Tibial nerve (tissue), 4 donors: ENCODE measurements at regions not wholly inside any gene's neighbourhood (a gene's known extent, or its start where the extent isn't known, plus 50 kb on each side); places are given as distances from the start of the nearest gene placed in this dataset.

ENCODE experiments used
- DNase-seq, 2 donors: peaks; one replicate each; pipeline ENCODE4 v3.0.0-alpha.2; 2019; ENCODE audit warnings: low spot score in 2 of 2
- H3K27ac ChIP-seq, 4 donors: fragments of 200-600 bp; sonication (generic) in 3 of 4; one replicate each; pipeline ENCODE4 v1.5.1; 2017 to 2019; ENCODE audit warnings: mild to moderate bottlenecking in 1 of 4
- H3K27me3 ChIP-seq, 2 donors: fragments of 200-600 bp; sonication (generic) in 1 of 2; one replicate each; pipeline versions ENCODE4 v1.5.1 to v1.6.0; 2017 to 2019
- H3K36me3 ChIP-seq, 3 donors: fragments of 200-600 bp; sonication (generic); one replicate each; pipeline ENCODE4 v1.5.1; 2018 to 2019
- H3K4me1 ChIP-seq, 4 donors: fragments of 200-600 bp; sonication (generic) in 3 of 4; one replicate each; pipeline ENCODE4 v1.5.1; 2017 to 2019
- H3K4me3 ChIP-seq, 4 donors: fragments of 200-600 bp; sonication (generic) in 3 of 4; one replicate each; pipeline ENCODE4 v1.5.1; 2017 to 2019; ENCODE audit warnings: mild to moderate bottlenecking in 1 of 4, moderate library complexity in 1 of 4
- H3K9me3 ChIP-seq, 4 donors: fragments of 200-600 bp; sonication (generic) in 3 of 4; one replicate each; pipeline ENCODE4 v1.5.1; 2017 to 2019
- EP300 ChIP-seq, 2 donors: sonication (generic); formaldehyde crosslinking; IDR thresholded peaks; one replicate each; pipeline ENCODE4 v1.6.1; 2017; ENCODE audit warnings: antibody characterized with exemption in 2 of 2, mild to moderate bottlenecking in 1 of 2
- POLR2A ChIP-seq, 2 donors: fragments of 450-650 bp; IDR thresholded peaks; one replicate each; pipeline ENCODE4 v1.6.1; 2017; ENCODE audit warnings: antibody characterized with exemption in 2 of 2, mild to moderate bottlenecking in 2 of 2, moderate library complexity in 2 of 2
- WGBS, 2 donors: methylation state at CpG; one replicate each; pipeline ENCODE4 v1.1.5; 2018; 5-methylcytosine and 5-hydroxymethylcytosine counted together
- TF ChIP-seq, protein P1 (sequence below), 5 experiments: fragments of 200-600 bp in 3 of 5; fragments of 450-650 bp in 2 of 5; sonication (generic) in 3 of 5; IDR thresholded peaks; one replicate each; pipeline ENCODE4 v1.5.1; 2016 to 2019; ENCODE audit warnings: antibody characterized with exemption in 5 of 5, mild to moderate bottlenecking in 3 of 5, moderate library complexity in 2 of 5

DNA sequence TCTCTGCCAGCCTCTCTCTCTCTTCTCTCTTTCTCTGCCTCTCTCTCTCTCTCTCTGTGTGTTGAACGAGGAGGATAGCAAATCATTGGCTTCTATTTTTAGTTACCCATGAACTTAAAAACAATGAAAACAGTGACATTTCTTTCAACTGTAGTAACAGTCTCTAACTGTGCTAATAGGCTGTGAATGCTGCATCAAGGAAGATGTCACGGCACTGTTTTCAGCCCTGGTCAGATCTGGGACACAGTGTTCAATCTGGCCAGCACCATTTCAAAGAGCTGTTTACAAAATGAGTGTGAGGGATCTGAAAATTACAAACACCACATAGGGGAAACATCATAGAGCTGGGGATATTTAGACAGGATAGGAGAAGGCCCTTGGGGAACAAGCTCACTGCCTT, 717.0 kb downstream of the FGF9 start:
- no peaks in the 10 kb centered on the region for H3K9me3 ChIP-seq
- H3K36me3 ChIP-seq: no peaks in the 10 kb centered on the region
- H3K27me3 ChIP-seq: no peaks in the 10 kb centered on the region
- 28 to 29% methylated on average over 2 of the region's 2 CpGs for WGBS, 2 donors
- no peak for DNase-seq
- no peak overlapping the region for H3K4me3 ChIP-seq
- no peak overlapping the region for H3K27ac ChIP-seq
- no peaks in the 10 kb centered on the region for H3K4me1 ChIP-seq
- no peak for TF ChIP-seq EP300 (IDR thresholded peaks at IDR 0.05)
- TF ChIP-seq, protein P1, sequence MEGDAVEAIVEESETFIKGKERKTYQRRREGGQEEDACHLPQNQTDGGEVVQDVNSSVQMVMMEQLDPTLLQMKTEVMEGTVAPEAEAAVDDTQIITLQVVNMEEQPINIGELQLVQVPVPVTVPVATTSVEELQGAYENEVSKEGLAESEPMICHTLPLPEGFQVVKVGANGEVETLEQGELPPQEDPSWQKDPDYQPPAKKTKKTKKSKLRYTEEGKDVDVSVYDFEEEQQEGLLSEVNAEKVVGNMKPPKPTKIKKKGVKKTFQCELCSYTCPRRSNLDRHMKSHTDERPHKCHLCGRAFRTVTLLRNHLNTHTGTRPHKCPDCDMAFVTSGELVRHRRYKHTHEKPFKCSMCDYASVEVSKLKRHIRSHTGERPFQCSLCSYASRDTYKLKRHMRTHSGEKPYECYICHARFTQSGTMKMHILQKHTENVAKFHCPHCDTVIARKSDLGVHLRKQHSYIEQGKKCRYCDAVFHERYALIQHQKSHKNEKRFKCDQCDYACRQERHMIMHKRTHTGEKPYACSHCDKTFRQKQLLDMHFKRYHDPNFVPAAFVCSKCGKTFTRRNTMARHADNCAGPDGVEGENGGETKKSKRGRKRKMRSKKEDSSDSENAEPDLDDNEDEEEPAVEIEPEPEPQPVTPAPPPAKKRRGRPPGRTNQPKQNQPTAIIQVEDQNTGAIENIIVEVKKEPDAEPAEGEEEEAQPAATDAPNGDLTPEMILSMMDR (IDR thresholded peaks at IDR 0.05): no peak

DNA sequence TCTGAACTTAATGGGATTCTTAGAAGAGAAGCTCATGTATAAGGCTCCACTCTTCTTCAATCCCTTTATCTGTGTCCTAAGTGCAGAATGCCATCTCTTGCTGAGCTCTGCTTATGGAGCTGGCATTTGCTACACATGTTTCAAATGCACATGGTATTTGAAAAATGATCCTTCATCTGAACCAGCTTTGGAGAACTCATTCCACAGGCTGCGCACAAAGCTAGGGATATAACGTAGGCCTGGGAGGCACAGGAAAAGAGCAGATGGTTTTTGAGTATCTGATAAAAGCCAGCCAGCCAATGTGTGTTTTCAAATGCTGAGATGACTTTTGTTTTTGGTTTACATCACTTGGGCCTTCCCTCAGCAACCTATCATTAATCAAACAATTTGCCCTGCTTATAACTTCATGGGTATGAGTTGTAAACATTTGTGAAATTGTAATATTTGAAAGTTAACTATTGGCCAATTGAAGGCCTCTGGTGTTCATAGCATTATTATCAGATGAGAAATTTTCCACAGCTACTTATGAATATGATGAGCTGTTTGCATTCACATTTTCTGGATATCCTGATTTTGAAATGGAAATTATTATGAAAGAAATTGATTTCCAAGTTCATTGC, 729.0 kb downstream of the FGF9 start:
- 76 to 81% methylated on average over 2 of the region's 2 CpGs for WGBS, 2 donors

DNA sequence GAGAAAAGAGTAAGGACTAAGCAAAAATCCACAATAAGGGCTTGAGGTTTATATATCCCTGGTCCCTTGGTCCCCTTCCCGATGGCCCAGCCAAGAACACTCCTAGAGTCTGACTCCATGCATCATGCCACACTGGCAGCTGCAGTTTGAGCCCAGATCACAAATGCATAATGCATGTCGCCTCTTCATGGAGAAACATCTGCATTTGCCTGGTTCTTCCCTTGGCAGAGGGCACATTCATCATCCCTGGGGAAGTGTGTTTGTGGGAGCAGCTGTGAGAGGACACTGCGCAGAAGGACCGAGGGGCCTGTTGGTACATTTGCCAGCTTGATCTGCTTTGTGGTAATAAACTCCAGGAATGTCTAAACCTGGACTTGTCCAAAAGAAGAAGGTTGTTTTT, 731.8 kb downstream of the FGF9 start:
- Histone ChIP-seq H3K4me1 (no peaks in the 10 kb centered on the region), H3K27me3 (no peaks in the 10 kb centered on the region), H3K27ac (no peak overlapping the region), H3K9me3 (no peaks in the 10 kb centered on the region), H3K4me3 (no peak overlapping the region), H3K36me3 (no peaks in the 10 kb centered on the region)
- WGBS, 2 donors: 70 to 90% methylated on average over 4 of the region's 4 CpGs
- TF ChIP-seq, protein P1 (IDR thresholded peaks at IDR 0.05): no peak
- no peak for TF ChIP-seq EP300 (IDR thresholded peaks at IDR 0.05)
- TF ChIP-seq POLR2A (IDR thresholded peaks at IDR 0.05): no peak
- no peak for DNase-seq

More for the DNA sequence above, 729.0 kb downstream of the FGF9 start:
- TF ChIP-seq, protein P1 (IDR thresholded peaks at IDR 0.05): no peak
- no peak for TF ChIP-seq POLR2A (IDR thresholded peaks at IDR 0.05)
- no peak for TF ChIP-seq EP300 (IDR thresholded peaks at IDR 0.05)
- no peaks in the 10 kb centered on the region for H3K9me3 ChIP-seq
- no peak overlapping the region for H3K4me3 ChIP-seq
- H3K4me1 ChIP-seq: no peaks in the 10 kb centered on the region
- H3K27ac ChIP-seq: no peak overlapping the region
- no peak for DNase-seq
- no peaks in the 10 kb centered on the region for H3K27me3 ChIP-seq
- no peaks in the 10 kb centered on the region for H3K36me3 ChIP-seq

DNA sequence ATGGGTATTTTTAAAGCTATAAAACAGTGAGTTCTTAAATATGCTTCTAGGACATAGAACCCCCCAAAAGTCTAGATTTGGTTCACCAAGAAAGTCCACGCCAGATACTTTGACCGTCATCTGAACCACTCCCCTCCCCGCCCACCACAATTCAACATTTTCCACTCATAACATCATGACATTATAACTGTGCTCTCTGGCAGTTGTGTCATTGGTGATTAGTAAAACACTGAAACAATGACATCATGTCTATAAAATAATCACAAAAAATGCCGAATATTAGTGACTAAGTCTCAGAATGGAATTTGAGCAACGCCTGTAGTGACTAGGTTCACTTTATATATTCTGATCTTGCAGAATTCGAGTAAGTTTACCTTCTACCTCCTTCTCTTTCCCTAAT, 732.3 kb downstream of the FGF9 start:
- WGBS, 2 donors: 69 to 82% methylated on average over 6 of the region's 6 CpGs
- H3K27ac ChIP-seq: no peak overlapping the region
- TF ChIP-seq EP300 (IDR thresholded peaks at IDR 0.05) (no peak), POLR2A (IDR thresholded peaks at IDR 0.05) (no peak)
- TF ChIP-seq, protein P1 (IDR thresholded peaks at IDR 0.05): no peak

DNA sequence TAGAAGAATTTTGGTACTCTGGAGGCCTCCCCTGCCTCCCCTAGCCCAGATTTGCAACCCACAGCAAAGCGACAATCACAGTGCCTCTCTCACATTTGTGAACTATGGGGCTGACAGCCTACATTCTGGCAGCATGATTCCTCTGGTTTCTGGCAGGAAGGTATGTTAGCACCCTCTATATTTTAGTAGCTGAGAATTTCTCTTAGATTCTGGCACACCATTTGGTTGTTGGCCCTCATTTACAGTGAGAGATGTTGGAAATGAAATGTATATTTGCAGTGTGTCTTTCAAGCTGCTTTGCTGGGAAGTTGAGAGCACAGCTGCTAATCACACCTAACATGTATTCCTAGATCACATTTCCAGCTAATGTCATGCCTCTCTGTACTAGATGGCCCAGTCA, 735.0 kb downstream of the FGF9 start:
- H3K9me3 ChIP-seq: peaks cover 0 to 3% (median under 1%) of the 10 kb centered on the region in 4 donors
- TF ChIP-seq POLR2A (IDR thresholded peaks at IDR 0.05) (no peak), EP300 (IDR thresholded peaks at IDR 0.05) (no peak)
- TF ChIP-seq, protein P1 (IDR thresholded peaks at IDR 0.05): no peak
- H3K36me3 ChIP-seq: no peaks in the 10 kb centered on the region
- H3K4me1 ChIP-seq: no peaks in the 10 kb centered on the region
- no peak for DNase-seq
- no peak overlapping the region for H3K4me3 ChIP-seq
- H3K27me3 ChIP-seq: no peaks in the 10 kb centered on the region
- H3K27ac ChIP-seq: no peak overlapping the region
- WGBS, 2 donors: 86 to 88% methylated on average over 1 of the region's 1 CpG

More for the DNA sequence above, 732.3 kb downstream of the FGF9 start:
- no peaks in the 10 kb centered on the region for H3K9me3 ChIP-seq
- no peak overlapping the region for H3K4me3 ChIP-seq
- H3K36me3 ChIP-seq: no peaks in the 10 kb centered on the region
- H3K4me1 ChIP-seq: no peaks in the 10 kb centered on the region
- no peaks in the 10 kb centered on the region for H3K27me3 ChIP-seq
- no peak for DNase-seq
